MM.1S (cell line): ENCODE measurements at regions not wholly inside any gene's neighbourhood (a gene's known extent, or its start where the extent isn't known, plus 50 kb on each side); places are given as distances from the start of the nearest gene placed in this dataset.

Source experiments
- EZH2phosphoT487 ChIP-seq: fragments of 300-600 bp; sonication (generic); IDR thresholded peaks from 2 replicates; pipeline ENCODE4 v1.6.1; 2018; ENCODE audit warnings: antibody characterized with exemption, low read length
- TF ChIP-seq, protein P1 (sequence below): fragments of 300-600 bp; sonication (generic); IDR thresholded peaks from 2 replicates; pipeline ENCODE4 v1.5.1; 2016; ENCODE audit warnings: antibody characterized with exemption, low read length, mixed read lengths

DNA sequence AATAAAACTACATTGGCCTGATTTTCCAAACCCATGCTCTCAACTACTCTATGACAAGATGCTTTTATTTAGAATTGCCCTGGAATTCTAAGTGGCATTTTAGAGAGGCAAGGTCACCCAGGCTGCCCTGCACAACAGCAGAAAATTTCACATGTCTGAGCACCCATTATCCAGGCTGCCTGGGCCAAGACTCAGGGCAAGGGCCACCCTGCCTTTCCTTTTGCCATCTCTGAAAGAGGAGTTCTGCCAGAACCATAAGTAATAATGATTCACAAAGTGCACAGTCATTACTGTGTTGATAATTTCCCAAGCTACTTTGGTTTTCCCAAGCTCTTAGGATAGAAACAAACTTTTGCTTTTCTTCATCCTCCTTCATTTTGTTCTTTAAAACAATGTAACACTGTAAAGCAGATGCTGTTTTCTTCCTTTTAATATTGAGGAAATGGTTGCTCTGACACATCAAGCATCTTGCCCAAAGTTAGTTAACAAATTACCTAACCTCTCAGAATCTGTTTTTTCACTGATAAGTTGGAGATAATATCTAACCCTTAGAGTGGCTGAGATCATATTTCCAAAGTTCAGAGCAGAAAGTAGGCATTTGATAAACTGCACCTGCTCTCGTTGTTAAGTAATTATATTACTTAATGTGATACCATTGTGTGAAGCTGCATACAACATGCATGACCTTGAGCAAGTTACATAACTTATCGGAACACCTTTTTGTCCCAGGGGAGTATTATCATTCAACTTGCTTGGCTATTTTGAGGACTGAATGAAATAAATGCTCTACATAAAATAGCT lies 325.6 kb downstream of the PRELID2 start:
- TF ChIP-seq, protein P1, sequence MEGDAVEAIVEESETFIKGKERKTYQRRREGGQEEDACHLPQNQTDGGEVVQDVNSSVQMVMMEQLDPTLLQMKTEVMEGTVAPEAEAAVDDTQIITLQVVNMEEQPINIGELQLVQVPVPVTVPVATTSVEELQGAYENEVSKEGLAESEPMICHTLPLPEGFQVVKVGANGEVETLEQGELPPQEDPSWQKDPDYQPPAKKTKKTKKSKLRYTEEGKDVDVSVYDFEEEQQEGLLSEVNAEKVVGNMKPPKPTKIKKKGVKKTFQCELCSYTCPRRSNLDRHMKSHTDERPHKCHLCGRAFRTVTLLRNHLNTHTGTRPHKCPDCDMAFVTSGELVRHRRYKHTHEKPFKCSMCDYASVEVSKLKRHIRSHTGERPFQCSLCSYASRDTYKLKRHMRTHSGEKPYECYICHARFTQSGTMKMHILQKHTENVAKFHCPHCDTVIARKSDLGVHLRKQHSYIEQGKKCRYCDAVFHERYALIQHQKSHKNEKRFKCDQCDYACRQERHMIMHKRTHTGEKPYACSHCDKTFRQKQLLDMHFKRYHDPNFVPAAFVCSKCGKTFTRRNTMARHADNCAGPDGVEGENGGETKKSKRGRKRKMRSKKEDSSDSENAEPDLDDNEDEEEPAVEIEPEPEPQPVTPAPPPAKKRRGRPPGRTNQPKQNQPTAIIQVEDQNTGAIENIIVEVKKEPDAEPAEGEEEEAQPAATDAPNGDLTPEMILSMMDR, result no peak
- no peak for TF ChIP-seq EZH2phosphoT487
